K562 (cell line): ENCODE measurements at regions not wholly inside any gene's neighbourhood (a gene's known extent, or its start where the extent isn't known, plus 50 kb on each side); places are given as distances from the start of the nearest gene placed in this dataset.

ENCODE experiments used
- ATAC-seq: fragments of 200-7000 bp; cut with Tn5 transposase; 3 replicates; pipeline ENCODE4 v1.9.1; 2020; ENCODE audit warnings: moderate library complexity
- BruUV-seq: library from RNA; stranded (reverse); fragments of 400-500 nt; replicated peaks from 2 replicates; lab custom pipeline; 2021; lab: Mats Ljungman, UMichigan
- CTCF ChIA-PET: fragments of 300-600 bp; formaldehyde crosslinking; extraction: SDS; loops from one replicate; lab custom pipeline; 2021; ENCODE audit warnings: low intra/inter-chr PET ratio; lab: Yijun Ruan, JAX
- POLR2A ChIA-PET: fragments of 300-600, 350-650 bp; sonication (Branson Sonifier 250); formaldehyde crosslinking; extraction: SDS; loops from one replicate; lab custom pipeline; 2021; ENCODE audit warnings: antibody characterized with exemption, inconsistent platforms; lab: Yijun Ruan, JAX
- DNase-seq, 4 experiments: peaks; one replicate each; pipeline versions ENCODE4 v3.0.0 to v3.0.0-alpha.2; 2011 to 2018; ENCODE audit warnings: low spot score in 3 of 4, mixed read lengths in 3 of 4; ENCODE audit errors: extremely low read depth in 1 of 4
- FAIRE-seq: peaks from 2 replicates; lab custom pipeline; 2011; peaks lifted over from hg19 to GRCh38; lab: Jason Lieb, UNC
- H2AFZ ChIP-seq: 2 replicates; pipeline ENCODE4 v1.6.0; 2011; ENCODE audit warnings: low read depth, low read length, control low read depth, inconsistent platforms
- H3K27ac ChIP-seq: fragments of 200-600 bp; 3 replicates; pipeline ENCODE4 v1.8.0; 2011; ENCODE audit warnings: low read depth, mild to moderate bottlenecking, control low read depth, inconsistent platforms, low read length, moderate library complexity, mixed read lengths; ENCODE audit errors: extremely low read depth
- H3K27me3 ChIP-seq, 2 experiments: fragments of 300-600 bp in 1 of 2; 2 replicates in 1 of 2; 3 replicates in 1 of 2; pipeline versions ENCODE4 v1.6.0 to v1.8.0; 2011; ENCODE audit warnings: inconsistent platforms in 2 of 2, low read length in 2 of 2, mild to moderate bottlenecking in 1 of 2, mixed read lengths in 1 of 2, moderate library complexity in 1 of 2; ENCODE audit not compliant: control insufficient read depth in 2 of 2, insufficient read depth in 2 of 2
- H3K36me3 ChIP-seq: fragments of 300-600 bp; 3 replicates; pipeline ENCODE4 v1.8.0; 2011; ENCODE audit warnings: mild to moderate bottlenecking, low read length, inconsistent platforms; ENCODE audit not compliant: control insufficient read depth, insufficient read depth
- H3K4me1 ChIP-seq, 2 experiments: fragments of 200-600 bp in 1 of 2; replicated peaks in 1 of 2; 2 replicates in 1 of 2; 3 replicates in 1 of 2; pipeline versions ENCODE4 v1.5.1 to v1.8.0; 2011; ENCODE audit warnings: inconsistent platforms in 2 of 2, low read length in 2 of 2, mild to moderate bottlenecking in 1 of 2, mixed read lengths in 1 of 2, moderate library complexity in 1 of 2; ENCODE audit not compliant: control insufficient read depth in 2 of 2, insufficient read depth in 2 of 2
- H3K4me2 ChIP-seq: 2 replicates; pipeline ENCODE4 v1.6.1; 2011; ENCODE audit warnings: low read length, control low read depth, inconsistent platforms, mixed read lengths; ENCODE audit not compliant: insufficient read depth
- H3K4me3 ChIP-seq: fragments of 200-600 bp; sonication (generic), shearing (Covaris generic); 2 replicates; pipeline ENCODE4 v1.5.1; 2016; ENCODE audit warnings: control low read depth, inconsistent platforms
- H3K79me2 ChIP-seq: fragments of 200-600 bp; 3 replicates; pipeline ENCODE4 v1.8.0; 2011; ENCODE audit warnings: low read length, inconsistent platforms; ENCODE audit not compliant: control insufficient read depth, insufficient read depth
- H3K9ac ChIP-seq, 2 experiments: 2 replicates each; pipeline versions ENCODE4 v1.6.0 to v1.6.1; 2011; ENCODE audit warnings: low read depth in 2 of 2, low read length in 2 of 2, control low read depth in 1 of 2, inconsistent platforms in 1 of 2, mild to moderate bottlenecking in 1 of 2, mixed read lengths in 1 of 2; ENCODE audit not compliant: insufficient read depth in 1 of 2
- H3K9me1 ChIP-seq: one replicate; pipeline ENCODE4 v1.6.0; 2011; ENCODE audit warnings: inconsistent platforms, mild to moderate bottlenecking, low read length, moderate library complexity; ENCODE audit not compliant: control insufficient read depth, insufficient read depth
- H3K9me3 ChIP-seq: replicated peaks from 2 replicates; pipeline ENCODE4 v1.5.1; 2011; ENCODE audit warnings: low read depth, low read length, inconsistent platforms; ENCODE audit not compliant: control insufficient read depth, insufficient read depth
- H4K20me1 ChIP-seq: replicated peaks from 2 replicates; pipeline ENCODE4 v1.6.1; 2011; ENCODE audit warnings: low read length, inconsistent platforms, mixed read lengths; ENCODE audit not compliant: control insufficient read depth, insufficient read depth
- C11orf30 ChIP-seq: fragments of 450-650 bp; IDR thresholded peaks from 2 replicates; pipeline ENCODE4 v1.6.1; 2016; ENCODE audit warnings: low read depth, mild to moderate bottlenecking
- DDX20 ChIP-seq: fragments of 450-650 bp; IDR thresholded peaks from 2 replicates; pipeline ENCODE4 v1.6.1; 2016; ENCODE audit warnings: missing genetic modification characterization, low read depth, mild to moderate bottlenecking, missing compliant biosample characterization, moderate library complexity
- ELF1 ChIP-seq: fragments of 200-800 bp; sonication (Bioruptor generic); IDR thresholded peaks from 2 replicates; pipeline ENCODE4 v1.6.1; 2016; ENCODE audit warnings: missing genetic modification characterization, missing compliant biosample characterization
- HNRNPK ChIP-seq: fragments of 200-400 bp; formaldehyde crosslinking; IDR thresholded peaks from one replicate; pipeline ENCODE4 v1.6.1; 2018; ENCODE audit warnings: mild to moderate bottlenecking, low read depth, low read length; ENCODE audit not compliant: poor library complexity, severe bottlenecking
- HNRNPL ChIP-seq: fragments of 200-400 bp; formaldehyde crosslinking; IDR thresholded peaks from 2 replicates; pipeline ENCODE4 v1.6.1; 2017; ENCODE audit warnings: low read depth, mild to moderate bottlenecking, low read length
- NR4A1 ChIP-seq, 2 experiments: fragments of 250-450 bp in 1 of 2; fragments of 450-650 bp in 1 of 2; sonication (Bioruptor Pico) in 1 of 2; IDR thresholded peaks; 2 replicates each; pipeline versions ENCODE4 v1.4.0 to v1.6.1; 2016 to 2020; ENCODE audit warnings: mild to moderate bottlenecking in 2 of 2, missing compliant biosample characterization in 1 of 2, missing genetic modification characterization in 1 of 2, moderate library complexity in 1 of 2
- RHOXF2B ChIP-seq: fragments of 250-450 bp; sonication (Bioruptor Pico); conservative IDR thresholded peaks from 2 replicates; pipeline ENCODE4 v1.5.1; 2021
- ZNF212 ChIP-seq: fragments of 450-650 bp; formaldehyde crosslinking; IDR thresholded peaks from 2 replicates; pipeline ENCODE4 v1.4.0; 2020; ENCODE audit warnings: mild to moderate bottlenecking
- ZNF324 ChIP-seq: fragments of 250-450 bp; sonication (Bioruptor Pico); IDR thresholded peaks from 2 replicates; pipeline ENCODE4 v1.4.0; 2020; ENCODE audit warnings: mild to moderate bottlenecking
- ZNF444 ChIP-seq: fragments of 250-450 bp; sonication (Bioruptor Pico); IDR thresholded peaks from 2 replicates; pipeline ENCODE4 v1.4.0; 2020; ENCODE audit warnings: mild to moderate bottlenecking, moderate library complexity
- WGBS: fragments of 100-300 bp; shearing (Covaris generic); methylation state at CpG from one replicate; pipeline ENCODE4 v1.1.6; 2016; ENCODE audit warnings: low coverage, mixed read lengths; ENCODE audit not compliant: insufficient coverage; ENCODE audit errors: missing lambda C conversion rate; 5-methylcytosine and 5-hydroxymethylcytosine counted together
- in situ Hi-C: fragments of 300-500 bp; cut with MboI; formaldehyde crosslinking; loops from 4 replicates; pipeline ENCODE4 v1.15.0; 2018; ENCODE audit warnings: inconsistent platforms, mixed read lengths
- intact Hi-C: fragments of 100-400 bp; cut with micrococcal nuclease; formaldehyde crosslinking; loops from 2 replicates; pipeline ENCODE4 v1.14.2; 2022
- TF ChIP-seq, protein P1 (sequence below): fragments of 250-450 bp; sonication (Bioruptor Pico); IDR thresholded peaks from 2 replicates; pipeline ENCODE4 v1.5.0; 2021
- TF ChIP-seq, protein P2 (sequence below): fragments of 450-650 bp; formaldehyde crosslinking; IDR thresholded peaks from 2 replicates; pipeline ENCODE4 v1.4.0; 2020; ENCODE audit warnings: mild to moderate bottlenecking, moderate library complexity
- TF ChIP-seq, protein P3 (sequence below): sonication (generic); formaldehyde crosslinking; IDR thresholded peaks from 2 replicates; pipeline ENCODE4 v1.8.0; 2022; ENCODE audit warnings: mild to moderate bottlenecking, low read depth, missing genetic modification reagents

DNA sequence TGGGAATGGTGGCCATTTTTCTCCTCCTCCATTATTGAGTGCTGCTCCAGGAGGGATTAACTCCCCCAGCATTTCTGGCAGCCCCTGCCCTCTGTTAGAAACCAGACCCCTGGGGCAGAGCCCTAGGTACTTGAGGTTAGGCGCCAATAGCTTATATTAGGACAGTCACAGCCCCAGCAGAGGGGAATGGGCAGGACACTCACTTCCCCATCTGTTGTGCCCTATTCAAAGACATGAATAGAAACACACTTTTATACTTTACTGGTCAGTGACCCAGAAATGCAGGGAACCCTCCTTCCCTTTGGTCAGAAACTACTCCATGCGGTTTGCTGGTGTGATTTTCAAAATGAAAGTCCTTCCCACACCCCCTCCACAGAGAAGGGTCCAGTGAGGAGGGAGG lies 267.7 kb downstream of the PTBP2 start:
- ChIA-PET POLR2A (no interaction called here), CTCF (no interaction called here)
- Histone ChIP-seq H4K20me1 (no peaks in the 10 kb centered on the region), H3K36me3 (no peaks in the 10 kb centered on the region), H3K27ac (no peak overlapping the region), H3K9me3 (no peaks in the 10 kb centered on the region), H3K27me3 (no peaks in the 10 kb centered on the region), H3K4me3 (no peak overlapping the region), H2AFZ (no peak overlapping the region), H3K4me2 (no peak overlapping the region), H3K9me1 (no peaks in the 10 kb centered on the region), H3K79me2 (no peaks in the 10 kb centered on the region), H3K9ac (no peak overlapping the region), H3K4me1 (no peaks in the 10 kb centered on the region)
- intact Hi-C loops = no loop called here
- 0% methylated on average over 2 of the region's 2 CpGs for WGBS
- no peak for DNase-seq
- FAIRE-seq = no peak
- no TSS peak for BruUV-seq
- TF ChIP-seq DDX20 (no peak), HNRNPK (no peak)
- ATAC-seq = no peak
- in situ Hi-C loops = no loop called here

DNA sequence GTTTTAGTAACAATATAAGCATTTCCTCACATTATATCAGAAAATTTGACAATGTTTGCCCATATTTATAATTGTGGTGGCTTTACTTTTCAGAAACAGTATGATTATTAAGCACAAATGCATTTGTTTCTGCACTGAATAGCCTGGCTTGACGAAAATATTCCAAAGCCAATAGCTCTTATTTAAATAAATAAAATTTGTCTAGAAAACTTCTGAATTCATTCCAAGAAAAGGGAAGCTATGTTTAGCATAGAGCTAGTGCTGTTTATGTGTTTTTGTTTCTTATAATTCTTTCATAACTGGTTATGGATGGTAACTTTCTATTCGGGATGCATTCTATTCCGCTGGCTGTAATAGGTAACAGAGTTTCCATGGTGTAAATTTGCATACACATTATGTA lies 268.6 kb downstream of the PTBP2 start:
- FAIRE-seq (no peak), ATAC-seq (no peak), DNase-seq (no peak)
- TF ChIP-seq RHOXF2B (CRISPR knock-in tag) (no peak), NR4A1 (CRISPR knock-in tag; IDR thresholded peaks at IDR 0.05) (no peak), NR4A1 (tag; IDR thresholded peaks at IDR 0.05) (no peak), HNRNPL (no peak), ZNF324 (no peak), ZNF444 (CRISPR knock-in tag) (no peak), ZNF212 (no peak), ELF1 (tag) (no peak), C11orf30 (no peak)
- TF ChIP-seq, protein P1, sequence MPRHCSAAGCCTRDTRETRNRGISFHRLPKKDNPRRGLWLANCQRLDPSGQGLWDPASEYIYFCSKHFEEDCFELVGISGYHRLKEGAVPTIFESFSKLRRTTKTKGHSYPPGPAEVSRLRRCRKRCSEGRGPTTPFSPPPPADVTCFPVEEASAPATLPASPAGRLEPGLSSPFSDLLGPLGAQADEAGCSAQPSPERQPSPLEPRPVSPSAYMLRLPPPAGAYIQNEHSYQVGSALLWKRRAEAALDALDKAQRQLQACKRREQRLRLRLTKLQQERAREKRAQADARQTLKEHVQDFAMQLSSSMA = no peak
- TF ChIP-seq, protein P2, sequence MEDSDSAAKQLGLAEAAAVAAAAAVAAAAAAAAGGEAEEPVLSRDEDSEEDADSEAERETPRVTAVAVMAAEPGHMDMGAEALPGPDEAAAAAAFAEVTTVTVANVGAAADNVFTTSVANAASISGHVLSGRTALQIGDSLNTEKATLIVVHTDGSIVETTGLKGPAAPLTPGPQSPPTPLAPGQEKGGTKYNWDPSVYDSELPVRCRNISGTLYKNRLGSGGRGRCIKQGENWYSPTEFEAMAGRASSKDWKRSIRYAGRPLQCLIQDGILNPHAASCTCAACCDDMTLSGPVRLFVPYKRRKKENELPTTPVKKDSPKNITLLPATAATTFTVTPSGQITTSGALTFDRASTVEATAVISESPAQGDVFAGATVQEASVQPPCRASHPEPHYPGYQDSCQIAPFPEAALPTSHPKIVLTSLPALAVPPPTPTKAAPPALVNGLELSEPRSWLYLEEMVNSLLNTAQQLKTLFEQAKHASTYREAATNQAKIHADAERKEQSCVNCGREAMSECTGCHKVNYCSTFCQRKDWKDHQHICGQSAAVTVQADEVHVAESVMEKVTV = no peak
- TF ChIP-seq, protein P3, sequence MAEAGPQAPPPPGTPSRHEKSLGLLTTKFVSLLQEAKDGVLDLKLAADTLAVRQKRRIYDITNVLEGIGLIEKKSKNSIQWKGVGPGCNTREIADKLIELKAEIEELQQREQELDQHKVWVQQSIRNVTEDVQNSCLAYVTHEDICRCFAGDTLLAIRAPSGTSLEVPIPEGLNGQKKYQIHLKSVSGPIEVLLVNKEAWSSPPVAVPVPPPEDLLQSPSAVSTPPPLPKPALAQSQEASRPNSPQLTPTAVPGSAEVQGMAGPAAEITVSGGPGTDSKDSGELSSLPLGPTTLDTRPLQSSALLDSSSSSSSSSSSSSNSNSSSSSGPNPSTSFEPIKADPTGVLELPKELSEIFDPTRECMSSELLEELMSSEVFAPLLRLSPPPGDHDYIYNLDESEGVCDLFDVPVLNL = no peak
- Histone ChIP-seq H3K27ac (no peak overlapping the region), H3K9me1 (no peaks in the 10 kb centered on the region), H3K4me1 (no peaks in the 10 kb centered on the region), H3K36me3 (no peaks in the 10 kb centered on the region), H3K4me2 (no peak overlapping the region), H2AFZ (no peak overlapping the region), H3K79me2 (no peaks in the 10 kb centered on the region), H4K20me1 (no peaks in the 10 kb centered on the region), H3K9ac (no peak overlapping the region), H3K9me3 (no peaks in the 10 kb centered on the region), H3K4me3 (no peak overlapping the region), H3K27me3 (no peaks in the 10 kb centered on the region)
- no TSS peak for BruUV-seq
- intact Hi-C loops = no loop called here
- ChIA-PET POLR2A (no interaction called here), CTCF (no interaction called here)
- WGBS = 0% methylated on average over 3 of the region's 3 CpGs
- in situ Hi-C loops = no loop called here
